SK-N-SH (cell line): ENCODE measurements at regions not wholly inside any gene's neighbourhood (a gene's known extent, or its start where the extent isn't known, plus 50 kb on each side); places are given as distances from the start of the nearest gene placed in this dataset.

Experiments used
- CTCF ChIA-PET: fragments of 300-600, 350-600 bp; formaldehyde crosslinking; extraction: SDS; loops from one replicate; lab custom pipeline; 2021; lab: Yijun Ruan, JAX
- POLR2A ChIA-PET: fragments of 350-600 bp; sonication (Branson Sonifier 250); formaldehyde crosslinking; extraction: SDS; loops from one replicate; lab custom pipeline; 2020; ENCODE audit warnings: antibody characterized with exemption, inconsistent platforms; lab: Yijun Ruan, JAX
- DNase-seq: peaks from one replicate; pipeline ENCODE4 v3.0.0; 2012
- H2AFZ ChIP-seq: fragments of 200-600 bp; sonication (generic); 2 replicates; pipeline ENCODE4 v1.8.1; 2016; ENCODE audit warnings: antibody characterized with exemption, mild to moderate bottlenecking, low read depth
- H3F3A ChIP-seq: fragments of 200-600 bp; sonication (generic); replicated peaks from 2 replicates; pipeline ENCODE3; 2016; ENCODE audit warnings: antibody characterized with exemption, mild to moderate bottlenecking; ENCODE audit not compliant: insufficient read depth
- H3K27ac ChIP-seq, 2 experiments: fragments of 200-500 bp in 1 of 2; fragments of 200-600 bp in 1 of 2; sonication (Bioruptor generic) in 1 of 2; sonication (generic), shearing (Covaris generic) in 1 of 2; 2 replicates each; pipeline versions ENCODE4 v1.5.1 to v1.6.1; 2014 to 2016; ENCODE audit warnings: low read depth in 2 of 2, inconsistent platforms in 1 of 2, low read length in 1 of 2, mild to moderate bottlenecking in 1 of 2, mixed read lengths in 1 of 2
- H3K27me3 ChIP-seq: fragments of 200-600 bp; sonication (generic), shearing (Covaris generic); 2 replicates; pipeline ENCODE4 v1.6.1; 2016; ENCODE audit warnings: mixed run types; ENCODE audit not compliant: insufficient read depth
- H3K36me3 ChIP-seq, 2 experiments: fragments of 200-500 bp in 1 of 2; fragments of 200-600 bp in 1 of 2; sonication (Bioruptor generic) in 1 of 2; sonication (generic) in 1 of 2; replicated peaks in 1 of 2; 2 replicates each; pipeline versions ENCODE3 to v1.5.1; 2014 to 2016; ENCODE audit warnings: low read length in 1 of 2, mild to moderate bottlenecking in 1 of 2; ENCODE audit not compliant: insufficient read depth in 2 of 2, control insufficient read depth in 1 of 2
- H3K4me1 ChIP-seq, 2 experiments: fragments of 200-500 bp in 1 of 2; fragments of 200-600 bp in 1 of 2; sonication (Bioruptor generic) in 1 of 2; sonication (generic), shearing (Covaris generic) in 1 of 2; 2 replicates each; pipeline versions ENCODE4 v1.5.1 to v1.6.1; 2014 to 2016; ENCODE audit warnings: low read depth in 1 of 2, low read length in 1 of 2, mixed run types in 1 of 2; ENCODE audit not compliant: insufficient read depth in 2 of 2, control insufficient read depth in 1 of 2
- H3K4me2 ChIP-seq: fragments of 200-600 bp; sonication (generic), shearing (Covaris generic); 2 replicates; pipeline ENCODE4 v1.6.1; 2017; ENCODE audit warnings: mixed run types
- H3K4me3 ChIP-seq, 2 experiments: fragments of 200-500 bp in 1 of 2; fragments of 200-600 bp in 1 of 2; sonication (Bioruptor generic) in 1 of 2; sonication (generic), shearing (Covaris generic) in 1 of 2; 2 replicates each; pipeline versions ENCODE4 v1.5.1 to v1.8.1; 2014 to 2016; ENCODE audit warnings: low read depth in 2 of 2, inconsistent platforms in 1 of 2, low read length in 1 of 2, mild to moderate bottlenecking in 1 of 2, mixed read lengths in 1 of 2, moderate library complexity in 1 of 2
- H3K79me2 ChIP-seq: fragments of 200-600 bp; sonication (generic); 2 replicates; pipeline ENCODE4 v1.8.1; 2017; ENCODE audit warnings: mild to moderate bottlenecking; ENCODE audit not compliant: insufficient read depth
- H3K9ac ChIP-seq: fragments of 200-600 bp; sonication (generic); 2 replicates; pipeline ENCODE4 v1.6.1; 2017; ENCODE audit warnings: mixed run types
- H3K9me2 ChIP-seq: fragments of 200-600 bp; sonication (generic); 2 replicates; pipeline ENCODE4 v1.6.1; 2017; ENCODE audit warnings: mixed run types
- H3K9me3 ChIP-seq: fragments of 200-600 bp; sonication (generic); 2 replicates; pipeline ENCODE4 v1.6.1; 2017; ENCODE audit warnings: mixed run types, mild to moderate bottlenecking, moderate library complexity
- H4K20me1 ChIP-seq: fragments of 200-600 bp; sonication (generic); 2 replicates; pipeline ENCODE4 v1.6.1; 2017; ENCODE audit warnings: mild to moderate bottlenecking, mixed run types; ENCODE audit not compliant: insufficient read depth
- CTCF ChIP-seq: fragments of 200-600 bp; sonication (generic); IDR thresholded peaks from 2 replicates; pipeline ENCODE4 v1.6.1; 2017; ENCODE audit warnings: antibody characterized with exemption, mild to moderate bottlenecking, moderate library complexity
- ELF1 ChIP-seq: IDR thresholded peaks from 2 replicates; pipeline ENCODE4 v1.4.0; 2012
- EP300 ChIP-seq, 2 experiments: IDR thresholded peaks; 2 replicates each; pipeline versions ENCODE4 v1.4.0 to v1.6.1; 2012; ENCODE audit warnings: borderline replicate concordance in 1 of 2, low read depth in 1 of 2, low read length in 1 of 2
- FOSL2 ChIP-seq: IDR thresholded peaks from 2 replicates; pipeline ENCODE4 v1.4.0; 2012; ENCODE audit warnings: low read depth, mild to moderate bottlenecking, moderate library complexity, borderline replicate concordance
- FOXJ3 ChIP-seq: sonication (generic); formaldehyde crosslinking; IDR thresholded peaks from 2 replicates; pipeline ENCODE4 v1.5.1; 2020; ENCODE audit warnings: mild to moderate bottlenecking, missing genetic modification reagents
- FOXM1 ChIP-seq: IDR thresholded peaks from 2 replicates; pipeline ENCODE4 v1.4.0; 2012; ENCODE audit warnings: low read depth, mild to moderate bottlenecking
- GABPA ChIP-seq: IDR thresholded peaks from 2 replicates; pipeline ENCODE4 v1.4.0; 2012; ENCODE audit warnings: low read depth, mild to moderate bottlenecking
- JUND ChIP-seq: IDR thresholded peaks from 2 replicates; pipeline ENCODE4 v1.4.0; 2012
- MAX ChIP-seq: IDR thresholded peaks from 2 replicates; pipeline ENCODE4 v1.4.0; 2012; ENCODE audit warnings: low read depth
- MEF2A ChIP-seq: IDR thresholded peaks from 2 replicates; pipeline ENCODE4 v1.4.0; 2012; ENCODE audit warnings: low read depth, borderline replicate concordance
- MXI1 ChIP-seq: IDR thresholded peaks from 2 replicates; pipeline ENCODE4 v1.6.1; 2012; ENCODE audit warnings: mild to moderate bottlenecking, low read depth, low read length, improper control_type of control experiment
- POLR2AphosphoS5 ChIP-seq: IDR thresholded peaks from 2 replicates; pipeline ENCODE4 v1.6.1; 2012; ENCODE audit warnings: low read depth, low read length
- RAD21 ChIP-seq: IDR thresholded peaks from 2 replicates; pipeline ENCODE4 v1.6.1; 2012; ENCODE audit warnings: mild to moderate bottlenecking, low read length
- RCOR1 ChIP-seq: fragments of 150-350 bp; IDR thresholded peaks from 2 replicates; pipeline ENCODE4 v1.6.1; 2017; ENCODE audit warnings: antibody characterized with exemption, low read length
- RFX5 ChIP-seq: IDR thresholded peaks from 2 replicates; pipeline ENCODE4 v1.6.1; 2012; ENCODE audit warnings: mild to moderate bottlenecking, improper control_type of control experiment, low read length
- SIN3A ChIP-seq: IDR thresholded peaks from 2 replicates; pipeline ENCODE4 v1.6.1; 2012; ENCODE audit warnings: low read depth, mild to moderate bottlenecking, low read length, moderate library complexity, borderline replicate concordance
- TAF1 ChIP-seq: IDR thresholded peaks from 2 replicates; pipeline ENCODE4 v1.6.1; 2012; ENCODE audit warnings: low read depth, mild to moderate bottlenecking, low read length, moderate library complexity, borderline replicate concordance
- TEAD4 ChIP-seq: IDR thresholded peaks from 2 replicates; pipeline ENCODE4 v1.4.0; 2012; ENCODE audit warnings: mild to moderate bottlenecking, borderline replicate concordance; ENCODE audit not compliant: insufficient read depth
- USF1 ChIP-seq: IDR thresholded peaks from 2 replicates; pipeline ENCODE4 v1.4.0; 2012; ENCODE audit warnings: low read depth, borderline replicate concordance
- USF2 ChIP-seq: fragments of 150-350 bp; IDR thresholded peaks from 2 replicates; pipeline ENCODE4 v1.6.1; 2017; ENCODE audit warnings: antibody characterized with exemption, low read length, low read depth, borderline replicate concordance
- YY1 ChIP-seq: IDR thresholded peaks from 2 replicates; pipeline ENCODE4 v1.4.0; 2012; ENCODE audit warnings: low read depth, mild to moderate bottlenecking
- ZBTB33 ChIP-seq: IDR thresholded peaks from 2 replicates; pipeline ENCODE4 v1.4.0; 2012; ENCODE audit warnings: low read depth, borderline replicate concordance
- WGBS: methylation state at CpG from one replicate; pipeline ENCODE4 v1.1.6; 2017; ENCODE audit warnings: low lambda C conversion rate; 5-methylcytosine and 5-hydroxymethylcytosine counted together

GRCh38 chr10:4050061-4050460 lies 265.1 kb upstream of the KLF6 start:
- DNase-seq, result no peak
- Histone ChIP-seq H2AFZ (no peak overlapping the region), H3F3A (no peaks in the 10 kb centered on the region), H3K27ac (no peak overlapping the region), H3K27me3 (no peaks in the 10 kb centered on the region), H3K36me3 (no peaks in the 10 kb centered on the region), H3K4me1 (no peaks in the 10 kb centered on the region), H3K9me2 (no peaks in the 10 kb centered on the region), H3K4me2 (no peak overlapping the region), H3K4me3 (no peak overlapping the region), H4K20me1 (no peaks in the 10 kb centered on the region), H3K9me3 (no peaks in the 10 kb centered on the region), H3K9ac (no peak overlapping the region)
- WGBS, result 93% methylated on average over 4 of the region's 4 CpGs
- POLR2A ChIA-PET, result no interaction called here
- CTCF ChIA-PET, result no interaction called here
- TF ChIP-seq TAF1 (no peak), RFX5 (no peak), GABPA (no peak), MXI1 (no peak), FOXJ3 (CRISPR knock-in tag) (no peak), RCOR1 (no peak), MEF2A (no peak), MAX (no peak), USF1 (no peak), ELF1 (no peak), RAD21 (no peak)
- TF ChIP-seq, all 33 proteins: peak for 0
- H3K79me2 ChIP-seq, result no peaks in the 10 kb centered on the region

GRCh38 chr10:4049348-4049747 lies 264.3 kb upstream of the KLF6 start:
- H3K9me3 ChIP-seq, result no peaks in the 10 kb centered on the region
- H3F3A ChIP-seq, result no peaks in the 10 kb centered on the region
- H4K20me1 ChIP-seq, result no peaks in the 10 kb centered on the region
- H3K9me2 ChIP-seq, result no peaks in the 10 kb centered on the region
- no peak for TF ChIP-seq FOXM1
- no peak for TF ChIP-seq POLR2AphosphoS5
- TF ChIP-seq RCOR1, result no peak
- no peak for TF ChIP-seq ZBTB33
- TF ChIP-seq FOSL2, result no peak
- no peak for TF ChIP-seq SIN3A
- no peak for TF ChIP-seq EP300 (IDR thresholded peaks at IDR 0.05; ENCODE audit: borderline replicate concordance in 1 of 2, low read depth in 1 of 2, low read length in 1 of 2)
- no peak for TF ChIP-seq JUND
- TF ChIP-seq YY1, result no peak
- no peak for TF ChIP-seq TEAD4
- no peak for TF ChIP-seq USF2
- TF ChIP-seq ELF1, result no peak
- no peak for TF ChIP-seq RAD21
- no peak for TF ChIP-seq CTCF
- no peak for TF ChIP-seq MXI1
- no peak for TF ChIP-seq MEF2A
- no peak for TF ChIP-seq MAX
- no peak overlapping the region for H3K9ac ChIP-seq
- ChIA-PET POLR2A (no interaction called here), CTCF (interaction anchor here (1.3 kb wide), 1 partner anchor 10 kb away, joined by 3 read pairs; no protein-coding TSS in a partner anchor)
- no peaks in the 10 kb centered on the region for H3K4me1 ChIP-seq
- no peak overlapping the region for H3K27ac ChIP-seq
- WGBS, result 95% methylated on average over 6 of the region's 6 CpGs
- H3K36me3 ChIP-seq, result no peaks in the 10 kb centered on the region
- no peak overlapping the region for H2AFZ ChIP-seq
- no peaks in the 10 kb centered on the region for H3K79me2 ChIP-seq
- DNase-seq, result no peak
- no peaks in the 10 kb centered on the region for H3K27me3 ChIP-seq
- no peak overlapping the region for H3K4me3 ChIP-seq
- H3K4me2 ChIP-seq, result no peak overlapping the region
